Right lobe of liver (tissue), 4 donors: ENCODE measurements at regions not wholly inside any gene's neighbourhood (a gene's known extent, or its start where the extent isn't known, plus 50 kb on each side); places are given as distances from the start of the nearest gene placed in this dataset.

Experiments used
- CTCF ChIP-seq, 4 donors: fragments of 200-600 bp in 3 of 4; fragments of 450-650 bp in 1 of 4; IDR thresholded peaks; one replicate each; pipeline versions ENCODE4 v1.5.1 to v1.8.0; 2016 to 2022; ENCODE audit warnings: antibody characterized with exemption in 4 of 4, mild to moderate bottlenecking in 2 of 4
- POLR2A ChIP-seq: fragments of 450-650 bp; IDR thresholded peaks from one replicate; pipeline ENCODE4 v1.6.1; 2017; ENCODE audit warnings: antibody characterized with exemption, mild to moderate bottlenecking
- donor health status: DM: no; HTN: no; CAD: no.
- donor health status: DM: no; HTN: no; CAD: no.
- donor health status: DM: no; HTN: yes; CAD: no.

GRCh38 chr1:239044829-239045228, 341.5 kb upstream of the CHRM3 start:
- TF ChIP-seq POLR2A (no peak), CTCF (IDR thresholded peaks at IDR 0.05) (no peak)
